ENCODE measurements at regions not wholly inside any gene's neighbourhood (a gene's known extent, or its start where the extent isn't known, plus 50 kb on each side); places are given as distances from the start of the nearest gene placed in this dataset.

GRCh38 chr6:48564036-48564820 lies 453.2 kb upstream of the PTCHD4 start:
- no peak for TF ChIP-seq CTCF (conservative IDR thresholded peaks at IDR 0.05)
- H3K27me3 Mint-ChIP-seq (ENCODE audit: low read depth): no peaks in the 10 kb centered on the region; the same call in 1 of the 2 replicates

More at GRCh38 chr6:48564036-48564820, 453.2 kb upstream of the PTCHD4 start:
- Histone ChIP-seq H4K20me1 (ENCODE audit: control insufficient read depth, insufficient read depth, insufficient read length) (no peaks in the 10 kb centered on the region), H2BK12ac (ENCODE audit: insufficient read length, low read depth, low read length) (no peak overlapping the region), H3K4ac (ENCODE audit: low read depth, low read length) (no peak overlapping the region), H3K4me1 (ENCODE audit: insufficient read depth, low read length) (peaks cover 6% of the 10 kb centered on the region; the same call in 1 of the 2 replicates), H2BK15ac (ENCODE audit: low read depth, low read length) (no peak overlapping the region), H3K79me1 (ENCODE audit: insufficient read depth, low read depth, low read length, poor library complexity, severe bottlenecking) (no peaks in the 10 kb centered on the region), H2BK5ac (ENCODE audit: insufficient read length, low read length) (no peak overlapping the region), H2BK120ac (ENCODE audit: low read depth, low read length, poor library complexity, severe bottlenecking) (no peak overlapping the region), H3K79me2 (ENCODE audit: insufficient read depth, low read length) (no peaks in the 10 kb centered on the region), H3K23ac (ENCODE audit: insufficient read length, low read depth, low read length) (no peak overlapping the region), H4K5ac (ENCODE audit: insufficient read length, low read depth, low read length) (no peak overlapping the region), H4K91ac (ENCODE audit: insufficient read length, low read depth, low read length) (no peak overlapping the region), H3K18ac (ENCODE audit: insufficient read length, low read depth, low read length) (no peak overlapping the region), H3K4me2 (ENCODE audit: insufficient read depth, insufficient read length, low read length) (no peak overlapping the region), H3K9me3 (ENCODE audit: control insufficient read depth, low read depth, low read length) (no peaks in the 10 kb centered on the region), H3K9ac (ENCODE audit: extremely low read depth, insufficient read length, low read length) (no peak overlapping the region), H2AK5ac (ENCODE audit: insufficient read length, low read length) (no peak overlapping the region), H3K27me3 (ENCODE audit: insufficient read depth, low read length) (no peaks in the 10 kb centered on the region), H4K8ac (replicated peaks; ENCODE audit: insufficient read length, low read depth, low read length) (no peak overlapping the region), H2AFZ (ENCODE audit: low read length) (no peak overlapping the region), H3K27ac (ENCODE audit: insufficient read length, low read depth, low read length) (peak overlapping the region; percentile 47), H2BK20ac (ENCODE audit: low read depth, low read length, poor library complexity, severe bottlenecking) (no peak overlapping the region), H3K14ac (ENCODE audit: insufficient read depth, low read length) (no peak overlapping the region), H3K56ac (ENCODE audit: insufficient read length, low read depth, low read length) (no peak overlapping the region), H3T11ph (ENCODE audit: low read length) (no peak overlapping the region), H3K23me2 (ENCODE audit: insufficient read length, low read depth, low read length, poor library complexity, severe bottlenecking) (no peaks in the 10 kb centered on the region)
- WGBS (ENCODE audit: extremely low coverage, insufficient read length, low lambda C conversion rate): no CpG with 5 or more reads among the region's 3 CpGs
- Mint-ChIP-seq H3K4me3 (no peak overlapping the region), H3K9me3 (peaks cover 4 to 6% of the 10 kb centered on the region in 2 experiments; a peak in 3 of 5 replicates), H3K4me1 (peaks cover 33 to 43% of the 10 kb centered on the region in 2 experiments), H3K36me3 (ENCODE audit: insufficient read depth in 1 of 3, low read depth in 3 of 3) (peaks cover 4 to 8% (median 4%) of the 10 kb centered on the region in 3 experiments; a peak in 6 of 7 replicates), H3K27ac (peak overlapping the region; percentile 29 to 99 (median 89); a peak in 5 of 7 replicates)
- DNase-seq: peak; percentile 50

Data from H9 (cell line).